HuH-7.5 (cell line): ENCODE measurements at regions not wholly inside any gene's neighbourhood (a gene's known extent, or its start where the extent isn't known, plus 50 kb on each side); places are given as distances from the start of the nearest gene placed in this dataset.
"Not testable (repeated sequence)": the region's sequence is repeated elsewhere in the genome, so short reads cannot be mapped to it uniquely, and the experiment has no call there.

Source experiments
- DNase-seq: peaks from one replicate; pipeline ENCODE4 v3.0.0; 2011; ENCODE audit warnings: low spot score

DNA sequence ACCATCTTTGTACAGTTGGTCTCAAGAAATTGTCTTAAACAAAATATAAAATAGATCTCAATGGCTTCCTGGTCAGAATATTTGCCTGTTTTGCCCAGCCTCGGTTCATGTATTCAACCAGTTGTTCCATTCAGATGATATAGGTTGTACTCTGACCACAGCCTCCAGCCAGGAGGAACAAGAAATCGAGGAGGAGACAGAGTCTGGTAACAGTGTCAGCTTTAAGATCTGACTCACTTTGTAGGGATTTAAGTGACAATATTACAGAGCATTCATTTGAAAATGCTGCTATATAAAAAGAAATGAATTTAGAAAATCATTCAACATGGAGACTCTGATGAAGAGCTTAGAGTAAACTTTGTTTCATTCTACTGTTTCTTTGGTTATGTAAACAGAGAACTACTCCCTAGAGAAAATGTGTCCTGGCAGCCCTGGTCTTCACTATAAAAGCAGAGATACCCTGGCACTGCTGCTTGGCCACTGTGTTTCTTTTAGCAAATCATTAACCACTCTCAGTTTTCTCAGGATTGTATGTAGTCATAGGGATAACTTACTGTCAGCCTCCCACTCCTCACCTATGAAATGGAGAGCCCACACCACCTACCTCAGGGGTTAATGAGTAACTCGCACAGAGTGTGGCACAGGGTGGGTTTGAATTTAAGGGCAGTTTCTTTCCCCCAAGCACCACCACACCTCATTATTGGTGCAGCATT lies 53.5 kb downstream of the PAGE2 start:
- DNase-seq: no peak

DNA sequence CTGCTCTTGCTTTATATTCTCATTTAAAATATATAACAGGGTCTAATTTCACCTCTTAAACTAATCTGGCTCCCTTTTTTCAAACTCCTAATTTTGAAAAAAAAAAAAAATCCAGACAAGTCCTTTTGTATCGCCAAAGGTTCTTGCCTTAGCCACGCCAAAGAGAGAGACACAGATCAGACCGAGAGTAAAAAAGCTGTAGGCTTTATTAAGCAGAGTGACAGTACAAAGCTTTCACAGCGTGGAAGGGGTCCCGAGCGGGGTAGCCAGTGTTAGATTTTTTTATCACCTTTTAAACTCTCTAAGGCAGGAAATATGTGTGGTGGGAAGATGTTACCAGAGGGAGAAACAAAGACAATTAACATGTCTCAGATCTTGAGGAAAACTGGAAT lies 54.1 kb downstream of the PAGE2 start:
- DNase-seq: no peak

DNA sequence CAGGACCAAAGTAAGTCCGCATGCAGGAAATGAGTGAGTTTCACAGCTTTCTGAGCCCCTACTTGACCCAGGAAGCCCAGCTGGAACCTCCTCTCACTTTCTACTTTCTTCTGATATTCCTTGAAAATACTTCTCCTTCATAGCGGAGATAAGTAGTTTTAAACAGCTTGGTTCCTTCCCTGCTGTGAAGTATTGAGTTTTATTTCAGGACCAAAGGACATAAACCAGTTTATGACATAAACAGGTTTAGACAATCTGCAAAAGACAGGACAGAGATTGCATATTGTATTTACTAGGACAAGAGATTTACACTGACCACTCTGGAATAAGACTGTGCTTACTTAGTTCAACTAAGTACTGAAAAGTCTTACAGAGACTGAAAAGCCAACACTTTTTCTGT lies 54.8 kb downstream of the PAGE2 start:
- DNase-seq: no peak

DNA sequence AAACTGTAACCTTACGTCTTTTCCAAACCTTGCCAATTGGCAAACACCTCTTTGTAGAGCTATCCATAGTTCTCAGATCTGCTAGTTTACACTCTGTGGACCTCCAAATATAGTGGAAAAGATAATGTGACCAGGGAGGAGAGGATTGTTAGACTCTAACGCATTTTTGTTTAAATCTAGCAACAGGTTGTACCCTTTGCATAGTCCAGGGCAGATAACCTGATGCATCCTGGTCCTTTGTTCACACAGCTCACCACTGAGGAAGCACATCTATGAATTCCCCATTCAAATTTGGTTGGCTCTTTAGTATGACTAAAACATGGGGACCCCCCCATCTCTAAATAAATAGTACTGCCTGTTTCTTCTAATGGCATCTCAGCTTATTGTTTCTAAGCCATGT lies 55.9 kb downstream of the PAGE2 start:
- no peak for DNase-seq

DNA sequence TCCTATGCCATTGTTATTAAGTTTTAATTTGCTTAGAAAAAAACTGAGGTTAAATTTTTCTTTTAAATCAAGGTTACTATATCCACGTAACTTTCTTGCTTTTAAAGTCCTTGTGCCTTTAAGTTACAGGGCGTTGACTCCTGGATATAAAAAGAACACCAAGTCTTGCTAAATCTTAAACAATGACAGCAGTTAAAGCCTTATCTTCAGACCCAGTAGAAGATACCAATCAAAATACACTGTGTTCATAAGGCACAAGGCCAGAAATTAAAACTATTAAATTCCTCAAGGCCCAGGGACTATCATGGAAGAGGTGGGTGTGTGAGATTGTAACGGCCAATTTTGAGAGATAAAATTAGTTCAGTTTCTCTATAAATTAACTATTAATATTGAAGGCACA lies 60.4 kb downstream of the PAGE2 start:
- DNase-seq: no peak

DNA sequence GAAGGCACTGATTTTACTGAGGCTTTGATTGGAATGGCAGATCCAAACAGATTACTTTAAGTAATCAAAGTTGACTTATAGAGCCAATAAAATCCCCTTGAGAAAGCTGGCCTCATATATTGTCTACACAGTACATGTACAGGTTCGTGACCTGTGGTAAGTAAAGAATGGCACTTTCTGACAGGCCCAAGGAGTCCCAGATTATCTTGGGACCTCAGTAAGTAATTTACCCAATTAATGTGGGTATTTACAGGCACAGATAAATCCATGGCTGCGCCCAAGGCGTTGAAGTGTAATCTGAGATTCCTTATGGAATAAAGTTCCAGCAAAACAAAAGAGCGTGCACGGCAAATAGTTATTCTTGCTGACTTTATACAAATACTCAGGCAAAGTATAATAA lies 62.4 kb downstream of the PAGE2 start:
- DNase-seq: no peak

DNA sequence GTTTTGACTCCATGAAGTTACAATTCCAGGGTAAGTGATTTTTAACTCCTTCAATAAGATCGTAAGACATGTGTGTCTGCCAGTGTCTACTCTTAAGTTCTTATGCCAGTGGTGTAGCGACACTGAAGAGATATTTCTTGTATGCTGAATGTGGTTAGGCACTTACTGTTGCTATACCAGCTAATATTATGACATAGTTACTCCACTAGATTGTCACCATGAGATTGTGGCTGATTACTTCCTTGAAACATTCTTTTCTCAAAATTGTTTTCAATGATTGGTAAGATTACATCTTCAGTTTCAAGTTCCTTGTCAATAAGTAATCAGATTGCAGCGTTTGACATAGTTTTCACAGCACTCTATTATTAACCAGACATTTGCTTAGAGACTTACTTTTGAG lies 60.6 kb upstream of the PAGE5 start:
- DNase-seq: no peak

DNA sequence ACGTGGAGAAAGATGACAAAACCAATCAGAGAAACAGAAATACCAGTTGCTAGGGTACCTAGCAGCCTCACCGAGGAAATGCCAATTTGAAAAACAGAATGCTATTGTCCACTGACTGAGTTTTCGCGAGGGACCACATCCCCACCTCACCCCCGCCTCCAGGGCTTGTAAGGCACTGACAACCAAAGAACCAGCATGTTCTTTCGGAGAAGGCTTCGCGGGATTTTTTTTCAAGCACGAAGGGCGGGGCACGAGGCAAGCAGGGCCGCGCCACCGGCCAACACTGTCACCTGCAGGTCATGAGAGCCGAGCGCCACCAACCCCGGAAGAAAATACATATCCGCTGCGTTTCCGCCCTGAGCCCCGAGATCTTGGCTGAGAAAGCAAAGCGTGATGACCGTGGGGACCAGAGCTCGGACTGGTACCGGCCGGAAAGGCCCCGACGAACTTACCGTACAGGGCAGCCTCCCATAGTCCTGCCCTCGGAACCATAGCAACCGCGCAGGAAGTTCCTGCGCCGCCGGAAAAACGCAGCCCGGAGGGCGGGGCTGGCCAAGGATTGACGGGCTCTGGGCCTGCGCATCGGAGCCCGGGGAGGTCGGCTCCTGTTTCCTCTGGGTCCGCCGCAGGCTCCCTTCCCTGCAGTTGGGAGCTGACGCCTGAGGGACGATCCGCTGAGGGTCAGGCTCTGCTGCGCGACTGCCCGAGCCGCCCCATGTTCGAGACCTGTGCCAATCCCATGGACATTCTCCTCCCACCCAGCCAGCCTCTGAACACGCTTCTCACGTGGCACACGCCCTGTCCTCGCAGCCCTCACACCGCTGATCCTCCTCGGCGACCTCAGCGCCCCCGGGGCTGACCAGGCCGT lies 59.2 kb upstream of the PAGE5 start:
- DNase-seq: peak; percentile 51

DNA sequence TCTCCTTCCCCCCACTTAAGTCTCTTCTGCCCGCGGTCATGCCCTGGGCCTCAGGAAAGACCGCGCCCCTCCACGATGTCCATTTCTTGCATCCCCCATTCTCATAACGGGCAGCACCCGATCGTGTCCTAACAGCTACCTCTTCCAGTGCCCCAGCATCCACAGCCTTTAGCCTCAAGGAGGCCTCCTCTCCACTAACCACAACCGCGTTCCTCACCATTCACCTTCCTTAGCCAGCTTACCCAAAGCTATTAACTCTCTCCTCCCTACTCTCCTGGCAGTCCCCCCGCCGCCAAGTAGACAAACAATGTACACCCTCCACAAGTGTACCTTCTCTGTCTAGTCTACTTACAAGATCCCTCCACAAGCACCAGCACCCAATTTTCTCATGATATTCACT lies 58.6 kb upstream of the PAGE5 start:
- DNase-seq: no peak

DNA sequence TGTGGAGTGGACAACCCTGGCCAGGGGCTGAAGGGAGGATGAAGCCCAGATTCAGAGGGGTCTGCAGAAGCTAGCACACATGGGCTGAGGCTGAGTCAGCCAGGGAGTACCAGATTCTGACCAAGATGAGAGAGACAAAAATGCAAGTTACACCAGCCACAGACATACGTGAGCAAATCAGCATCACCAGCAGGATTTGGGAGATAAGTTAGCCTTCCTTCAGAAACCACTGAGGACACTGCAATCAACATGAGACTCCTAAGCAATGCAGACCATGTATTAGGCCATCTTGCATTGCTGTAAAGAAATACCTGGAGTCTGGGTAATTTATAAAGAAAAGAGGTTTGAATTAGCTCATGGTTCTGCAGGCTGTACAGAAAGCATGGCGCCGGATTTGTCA lies 57.0 kb upstream of the PAGE5 start:
- no peak for DNase-seq

DNA sequence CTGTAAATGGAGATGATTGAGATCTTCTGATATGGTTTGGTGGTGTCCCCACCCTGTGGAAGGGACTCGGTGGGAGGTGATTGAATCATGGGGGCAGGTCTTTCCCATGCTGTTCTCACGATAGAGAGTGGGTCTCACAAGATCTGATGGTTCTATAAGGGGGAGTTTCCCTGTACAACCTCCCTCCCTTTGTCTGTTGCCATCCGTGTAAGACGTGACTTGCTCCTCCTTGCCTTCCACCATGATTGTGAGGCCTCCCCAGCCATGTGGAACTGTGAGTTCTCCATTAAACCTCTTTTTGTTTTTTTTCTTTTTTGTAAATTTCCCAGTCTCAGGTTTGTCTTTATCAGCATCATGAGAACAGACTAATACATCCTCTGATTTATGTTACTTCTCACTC lies 55.1 kb upstream of the PAGE5 start:
- not testable (repeated sequence) for DNase-seq

DNA sequence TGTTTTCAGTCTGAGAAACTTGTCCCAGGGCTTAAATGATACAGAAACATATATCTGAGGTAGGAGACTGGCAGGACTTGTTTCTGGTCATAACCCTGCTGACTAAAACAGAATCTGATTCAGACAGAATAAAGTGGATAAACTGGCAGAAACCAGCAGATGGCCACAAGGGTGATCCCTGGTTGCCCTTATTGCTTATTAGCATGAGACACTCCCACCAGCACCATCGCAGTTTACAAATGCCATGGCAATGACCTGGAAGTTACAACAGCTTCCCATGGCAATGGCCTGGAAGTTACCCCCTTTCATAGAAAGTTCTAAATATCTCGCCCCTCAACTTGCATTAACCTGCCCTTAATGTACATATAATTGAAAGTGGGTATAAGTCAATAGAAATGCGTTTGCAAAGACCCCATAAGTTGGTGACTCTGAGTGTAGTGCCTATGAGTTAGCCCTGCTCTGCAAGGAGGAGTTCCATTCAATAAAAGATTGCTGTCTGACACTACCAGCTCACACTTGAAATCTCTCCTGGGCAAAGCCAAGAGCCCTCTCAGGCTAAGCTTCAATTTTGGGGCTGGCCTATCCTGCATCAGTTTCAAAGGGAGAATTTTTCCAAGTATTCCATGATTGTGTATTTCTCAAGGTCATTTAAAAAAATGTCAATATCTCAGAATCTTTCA lies 52.9 kb upstream of the PAGE5 start:
- no peak for DNase-seq

DNA sequence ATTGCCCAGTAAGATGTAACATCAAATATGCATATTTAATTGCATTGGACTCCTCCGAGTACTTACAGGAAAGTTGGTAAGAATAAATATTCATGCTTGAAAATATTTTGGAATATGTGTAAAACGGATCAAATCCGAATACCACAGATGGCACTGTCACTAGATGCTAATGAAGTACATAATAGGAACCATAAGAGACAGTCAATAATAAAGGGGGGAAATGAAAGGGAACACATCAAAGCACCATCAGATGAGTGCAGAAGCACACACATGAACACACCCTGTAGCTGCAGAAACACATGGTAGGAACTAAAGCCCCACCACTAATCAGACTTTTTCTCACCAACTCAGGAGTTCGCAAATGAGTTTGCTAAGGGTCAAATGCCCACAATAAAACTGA lies 52.2 kb upstream of the PAGE5 start:
- DNase-seq: no peak

DNA sequence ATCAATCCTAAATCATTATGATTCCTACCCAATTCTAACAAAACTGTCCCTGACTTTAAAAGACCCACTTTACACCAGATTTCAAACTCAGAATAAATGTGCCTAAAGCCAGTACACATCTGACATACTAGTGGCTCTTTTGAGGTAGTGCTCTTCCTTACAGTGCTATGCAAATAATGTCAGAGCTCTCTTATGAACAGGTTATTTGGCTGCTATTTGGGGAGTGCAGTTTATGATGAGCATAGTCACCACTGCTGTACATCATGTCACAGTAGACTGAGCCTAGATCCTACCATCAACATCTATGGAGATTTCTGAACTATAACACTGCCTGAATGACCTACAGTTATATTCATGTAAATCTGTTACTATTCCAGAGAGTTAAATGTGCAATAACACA lies 50.4 kb upstream of the PAGE5 start:
- no peak for DNase-seq
